ENCODE measurements at regions not wholly inside any gene's neighbourhood (a gene's known extent, or its start where the extent isn't known, plus 50 kb on each side); places are given as distances from the start of the nearest gene placed in this dataset.
"Not testable (repeated sequence)": the region's sequence is repeated elsewhere in the genome, so short reads cannot be mapped to it uniquely, and the experiment has no call there.

DNA sequence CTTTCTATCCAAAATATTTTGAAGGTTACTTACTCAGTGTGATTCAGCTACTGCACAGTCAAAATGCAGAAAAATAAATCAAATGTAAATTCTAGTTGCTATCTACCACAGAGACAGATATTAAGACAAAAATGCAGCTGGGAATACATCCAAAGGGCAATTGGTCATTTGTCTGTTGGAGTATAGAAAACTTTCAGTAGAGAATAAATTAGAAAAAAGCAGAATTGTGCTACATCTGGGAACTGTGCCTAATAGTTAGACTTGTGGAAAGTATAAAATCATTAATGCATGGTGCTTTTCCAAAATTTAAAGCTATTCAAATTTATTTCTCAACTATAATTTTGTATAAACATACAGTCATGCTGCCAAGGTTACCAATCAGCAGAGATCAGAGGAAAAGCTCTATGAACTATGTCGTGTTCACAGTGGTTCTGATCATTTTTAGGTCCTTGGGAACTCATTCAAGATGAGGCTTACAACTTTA is 1635.8 kb downstream of the PCDH9 start:
- H3K9me3 ChIP-seq (ENCODE audit: low read depth, low read length): no peaks in the 10 kb centered on the region
- no peak for DNase-seq (ENCODE audit: low read depth, low spot score)
- no peak overlapping the region; the same call in 1 of the 2 replicates for H3K27ac ChIP-seq
- TF ChIP-seq FOXP2 (optimal IDR thresholded peaks at IDR 0.05; ENCODE audit: control extremely low read depth, extremely low read length, insufficient read depth): no peak
- TF ChIP-seq EZH2 (IDR thresholded peaks at IDR 0.05): no peak
- TF ChIP-seq POLR2AphosphoS5 (IDR thresholded peaks at IDR 0.05; ENCODE audit: borderline replicate concordance, low read depth, low read length): no peak
- no peak overlapping the region for H3K4me3 ChIP-seq
- no peaks in the 10 kb centered on the region for H3K36me3 ChIP-seq (ENCODE audit: insufficient read depth, low read length)
- H3K9ac ChIP-seq (ENCODE audit: insufficient read length): no peak overlapping the region

DNA sequence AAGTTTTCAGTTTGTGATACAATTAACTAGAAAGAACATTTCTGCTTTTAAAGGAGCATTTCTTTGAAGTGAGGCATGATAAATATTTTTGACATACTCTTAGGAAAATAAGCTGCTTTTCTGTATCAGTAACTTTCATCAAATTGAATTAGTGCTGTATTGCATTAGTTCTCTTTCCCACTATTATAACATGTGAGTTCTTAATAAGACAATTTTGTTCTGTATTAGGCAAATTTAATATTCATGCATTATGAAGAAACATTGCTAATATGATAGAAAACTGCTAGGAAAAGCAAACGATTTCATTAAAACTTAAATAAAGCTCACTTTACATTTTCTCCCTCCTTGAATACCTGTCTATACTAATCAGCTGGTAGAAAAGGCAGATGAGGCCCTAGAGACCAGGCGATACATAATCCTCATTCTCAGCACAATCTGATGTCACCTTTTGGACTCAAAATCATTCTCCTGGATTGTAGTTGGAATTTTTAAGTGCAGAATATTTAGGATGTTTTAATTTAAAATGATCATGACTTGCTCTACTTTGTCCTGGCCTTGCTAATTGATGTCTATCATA is 1636.8 kb downstream of the PCDH9 start:
- TF ChIP-seq FOXP2 (optimal IDR thresholded peaks at IDR 0.05; ENCODE audit: control extremely low read depth, extremely low read length, insufficient read depth) (no peak), EZH2 (IDR thresholded peaks at IDR 0.05) (no peak), POLR2AphosphoS5 (IDR thresholded peaks at IDR 0.05; ENCODE audit: borderline replicate concordance, low read depth, low read length) (no peak)
- Histone ChIP-seq H3K4me3 (no peak overlapping the region), H3K27ac (no peak overlapping the region), H3K36me3 (ENCODE audit: insufficient read depth, low read length) (no peaks in the 10 kb centered on the region), H3K9me3 (ENCODE audit: low read depth, low read length) (no peaks in the 10 kb centered on the region), H3K9ac (ENCODE audit: insufficient read length) (no peak overlapping the region)
- DNase-seq (ENCODE audit: low read depth, low spot score): no peak

DNA sequence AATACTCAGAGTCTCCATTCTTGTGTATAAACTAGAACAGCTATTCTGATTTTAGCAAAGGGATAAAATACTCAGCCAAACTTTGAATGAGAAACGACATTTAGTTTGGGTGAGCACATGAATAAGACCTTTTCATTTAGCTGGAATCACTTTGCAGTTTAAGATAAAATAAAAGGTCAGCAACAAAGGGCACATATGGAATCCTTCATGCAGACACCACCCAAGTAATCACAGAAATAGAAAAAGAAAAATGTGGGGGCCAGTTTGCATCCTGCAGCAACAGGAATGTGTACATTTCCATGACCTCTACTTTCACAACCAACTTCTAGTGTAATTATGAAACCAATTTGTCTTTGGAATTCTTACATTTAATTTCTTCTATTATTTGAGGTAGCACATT is 1637.4 kb downstream of the PCDH9 start:
- DNase-seq (ENCODE audit: low read depth, low spot score): no peak
- Histone ChIP-seq H3K27ac (no peak overlapping the region), H3K4me3 (no peak overlapping the region), H3K36me3 (ENCODE audit: insufficient read depth, low read length) (no peaks in the 10 kb centered on the region), H3K9me3 (ENCODE audit: low read depth, low read length) (no peaks in the 10 kb centered on the region), H3K9ac (ENCODE audit: insufficient read length) (no peak overlapping the region)
- TF ChIP-seq POLR2AphosphoS5 (IDR thresholded peaks at IDR 0.05; ENCODE audit: borderline replicate concordance, low read depth, low read length) (no peak), EZH2 (IDR thresholded peaks at IDR 0.05) (no peak), FOXP2 (optimal IDR thresholded peaks at IDR 0.05; ENCODE audit: control extremely low read depth, extremely low read length, insufficient read depth) (no peak)

DNA sequence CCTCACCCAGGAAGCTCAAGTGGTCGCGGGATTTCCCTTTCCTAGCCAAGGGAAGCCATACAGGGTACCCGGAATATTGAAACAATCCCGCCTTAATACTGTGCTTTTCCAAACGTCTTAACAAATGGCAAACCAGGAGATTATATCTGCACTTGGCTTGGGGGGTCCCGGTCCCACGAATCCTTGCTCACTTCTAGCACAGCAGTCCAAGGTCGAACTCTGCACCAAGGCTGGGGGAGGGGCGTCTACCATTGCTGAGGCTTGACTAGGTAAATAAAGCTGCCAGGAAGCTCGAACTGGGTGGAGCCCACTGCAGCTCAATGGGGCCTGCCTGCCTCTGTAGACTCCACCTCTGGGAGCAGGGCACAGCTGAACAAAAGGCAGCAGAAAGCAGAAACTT is 1644.8 kb downstream of the PCDH9 start:
- no peaks in the 10 kb centered on the region for H3K36me3 ChIP-seq (ENCODE audit: insufficient read depth, low read length)
- H3K4me3 ChIP-seq: no peak overlapping the region
- no peak overlapping the region for H3K9ac ChIP-seq (ENCODE audit: insufficient read length)
- H3K9me3 ChIP-seq (ENCODE audit: low read depth, low read length): no peaks in the 10 kb centered on the region
- no peak overlapping the region for H3K27ac ChIP-seq
- TF ChIP-seq FOXP2 (optimal IDR thresholded peaks at IDR 0.05; ENCODE audit: control extremely low read depth, extremely low read length, insufficient read depth): no peak
- TF ChIP-seq POLR2AphosphoS5 (IDR thresholded peaks at IDR 0.05; ENCODE audit: borderline replicate concordance, low read depth, low read length): no peak
- TF ChIP-seq EZH2 (IDR thresholded peaks at IDR 0.05): no peak
- DNase-seq (ENCODE audit: low read depth, low spot score): no peak

DNA sequence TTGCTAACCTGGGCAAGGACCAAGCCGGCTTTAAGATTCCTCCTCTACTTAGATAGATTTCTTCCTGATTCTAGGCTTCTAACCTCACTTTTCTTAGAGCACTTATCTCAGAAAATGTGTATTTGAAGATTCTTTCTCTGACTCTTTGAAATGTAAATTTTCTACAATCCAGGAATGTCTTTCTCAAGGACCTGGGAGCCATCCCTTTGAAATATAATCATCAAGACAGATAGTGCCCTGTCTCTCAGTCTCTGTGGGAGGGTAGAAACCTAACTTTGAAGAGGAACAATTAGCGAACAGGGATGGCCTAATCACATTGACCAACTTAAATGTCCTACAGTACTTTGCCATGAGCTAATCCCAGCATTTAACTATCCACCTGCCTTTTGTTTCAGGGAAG is 1646.0 kb downstream of the PCDH9 start:
- no peak overlapping the region for H3K27ac ChIP-seq
- no peak for DNase-seq (ENCODE audit: low read depth, low spot score)
- no peak overlapping the region for H3K9ac ChIP-seq (ENCODE audit: insufficient read length)
- H3K9me3 ChIP-seq (ENCODE audit: low read depth, low read length): no peaks in the 10 kb centered on the region
- no peak overlapping the region for H3K4me3 ChIP-seq
- no peaks in the 10 kb centered on the region for H3K36me3 ChIP-seq (ENCODE audit: insufficient read depth, low read length)
- TF ChIP-seq POLR2AphosphoS5 (IDR thresholded peaks at IDR 0.05; ENCODE audit: borderline replicate concordance, low read depth, low read length) (no peak), FOXP2 (optimal IDR thresholded peaks at IDR 0.05; ENCODE audit: control extremely low read depth, extremely low read length, insufficient read depth) (no peak), EZH2 (IDR thresholded peaks at IDR 0.05) (no peak)

DNA sequence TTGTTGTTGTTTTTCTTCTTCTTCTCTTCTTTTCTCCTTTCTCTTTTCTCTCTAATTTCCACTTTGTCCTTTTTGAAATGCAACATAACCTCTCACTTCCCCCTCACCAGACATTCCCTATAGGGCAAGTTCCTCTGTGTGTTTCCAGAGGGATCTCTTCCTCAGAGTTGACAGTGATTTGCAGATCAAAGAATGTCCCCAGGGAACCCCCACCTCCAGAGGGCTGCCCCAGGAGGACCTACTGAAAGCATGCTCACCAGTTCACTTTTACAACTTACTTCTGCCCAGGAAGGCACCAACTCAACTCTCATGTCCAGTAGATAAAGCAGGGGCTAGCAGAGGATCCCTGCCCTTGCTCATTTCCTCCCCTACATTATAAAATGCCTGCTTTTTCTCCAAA is 1648.0 kb downstream of the PCDH9 start:
- no peak overlapping the region for H3K9ac ChIP-seq (ENCODE audit: insufficient read length)
- TF ChIP-seq EZH2 (IDR thresholded peaks at IDR 0.05): no peak
- no peak for TF ChIP-seq FOXP2 (optimal IDR thresholded peaks at IDR 0.05; ENCODE audit: control extremely low read depth, extremely low read length, insufficient read depth)
- no peak for TF ChIP-seq POLR2AphosphoS5 (IDR thresholded peaks at IDR 0.05; ENCODE audit: borderline replicate concordance, low read depth, low read length)

DNA sequence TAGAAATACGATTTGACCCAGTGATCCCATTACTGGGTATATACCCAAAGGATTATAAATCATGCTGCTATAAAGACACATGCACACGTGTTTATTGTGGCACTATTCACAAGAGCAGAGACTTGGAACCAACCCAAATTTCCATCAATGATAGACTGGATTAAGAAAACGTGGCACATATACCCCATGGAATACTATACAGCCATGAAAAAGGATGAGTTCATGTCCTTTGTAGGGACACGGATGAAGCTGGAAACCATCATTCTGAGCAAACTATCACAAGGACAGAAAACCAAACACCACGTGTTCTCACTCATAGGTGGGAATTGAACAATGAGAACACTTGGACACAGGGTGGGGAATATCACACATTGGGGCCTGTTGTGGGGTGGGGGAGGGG is 1665.6 kb downstream of the PCDH9 start:
- DNase-seq (ENCODE audit: low read depth, low spot score); H3K9me3 ChIP-seq (ENCODE audit: low read depth, low read length); H3K9ac ChIP-seq (ENCODE audit: insufficient read length); H3K27ac ChIP-seq; H3K4me3 ChIP-seq; H3K36me3 ChIP-seq (ENCODE audit: insufficient read depth, low read length): not testable (repeated sequence)

More for the DNA sequence above, 1648.0 kb downstream of the PCDH9 start:
- no peak for DNase-seq (ENCODE audit: low read depth, low spot score)
- no peak overlapping the region for H3K4me3 ChIP-seq
- H3K9me3 ChIP-seq (ENCODE audit: low read depth, low read length): no peaks in the 10 kb centered on the region
- H3K27ac ChIP-seq: no peak overlapping the region
- H3K36me3 ChIP-seq (ENCODE audit: insufficient read depth, low read length): no peaks in the 10 kb centered on the region

DNA sequence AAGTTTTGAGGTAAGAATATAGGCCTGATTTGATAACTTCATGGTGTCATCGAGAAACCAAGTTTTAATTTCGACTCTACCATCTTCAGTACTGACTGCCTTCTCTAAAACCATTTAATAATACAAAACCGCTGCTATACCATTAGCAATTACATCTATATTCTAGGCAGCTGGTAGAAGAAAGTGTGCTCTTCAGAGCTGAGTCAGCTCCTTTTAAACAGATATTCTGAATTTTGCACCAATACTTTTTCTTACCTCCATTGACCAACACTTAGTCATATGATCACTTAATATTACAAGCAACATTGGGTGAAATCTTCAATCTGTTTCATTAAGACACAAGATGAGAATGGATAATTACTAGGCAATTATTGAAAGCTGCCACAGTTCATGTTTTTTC is 1667.8 kb downstream of the PCDH9 start:
- H3K36me3 ChIP-seq (ENCODE audit: insufficient read depth, low read length): no peaks in the 10 kb centered on the region
- no peak overlapping the region for H3K9ac ChIP-seq (ENCODE audit: insufficient read length)
- TF ChIP-seq POLR2AphosphoS5 (IDR thresholded peaks at IDR 0.05; ENCODE audit: borderline replicate concordance, low read depth, low read length) (no peak), FOXP2 (optimal IDR thresholded peaks at IDR 0.05; ENCODE audit: control extremely low read depth, extremely low read length, insufficient read depth) (no peak), EZH2 (IDR thresholded peaks at IDR 0.05) (no peak)

DNA sequence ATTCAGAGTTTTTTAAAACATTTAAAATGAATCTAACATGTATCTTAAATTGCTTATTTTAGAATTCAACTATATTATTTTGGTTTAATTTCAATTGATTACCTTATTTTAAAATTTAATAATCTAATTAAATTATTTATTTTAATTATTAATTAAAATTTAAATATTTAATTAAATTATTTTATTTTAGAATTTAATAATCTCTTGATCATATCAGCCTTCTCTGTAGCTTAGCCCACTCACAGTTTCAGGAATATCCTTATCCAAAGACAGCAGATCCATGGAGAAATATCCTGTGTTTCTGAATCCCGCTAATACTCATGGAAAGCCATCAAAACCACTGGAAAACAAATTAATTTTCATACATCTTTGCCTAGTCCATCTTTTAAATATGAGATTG is 1669.2 kb downstream of the PCDH9 start:
- no peak for DNase-seq (ENCODE audit: low read depth, low spot score)
- no peak overlapping the region for H3K27ac ChIP-seq
- H3K9me3 ChIP-seq (ENCODE audit: low read depth, low read length): no peaks in the 10 kb centered on the region
- TF ChIP-seq EZH2 (IDR thresholded peaks at IDR 0.05) (no peak), POLR2AphosphoS5 (IDR thresholded peaks at IDR 0.05; ENCODE audit: borderline replicate concordance, low read depth, low read length) (no peak), FOXP2 (optimal IDR thresholded peaks at IDR 0.05; ENCODE audit: control extremely low read depth, extremely low read length, insufficient read depth) (no peak)
- H3K4me3 ChIP-seq: no peak overlapping the region
- H3K9ac ChIP-seq (ENCODE audit: insufficient read length): no peak overlapping the region
- no peaks in the 10 kb centered on the region for H3K36me3 ChIP-seq (ENCODE audit: insufficient read depth, low read length)

More for the DNA sequence above, 1667.8 kb downstream of the PCDH9 start:
- Histone ChIP-seq H3K27ac (no peak overlapping the region), H3K9me3 (ENCODE audit: low read depth, low read length) (no peaks in the 10 kb centered on the region), H3K4me3 (no peak overlapping the region)
- DNase-seq (ENCODE audit: low read depth, low spot score): no peak
